GM12878 (cell line): ENCODE measurements at regions not wholly inside any gene's neighbourhood (a gene's known extent, or its start where the extent isn't known, plus 50 kb on each side); places are given as distances from the start of the nearest gene placed in this dataset.

Experiments
- ATAC-seq: fragments of 200-7000 bp; cut with Tn5 transposase; 3 replicates; pipeline ENCODE4 v1.9.1; 2020; ENCODE audit warnings: mild to moderate bottlenecking, moderate library complexity
- BruUV-seq: library from RNA; stranded (reverse); fragments of 400-500 nt; replicated peaks from 2 replicates; lab custom pipeline; 2021; lab: Mats Ljungman, UMichigan
- CTCF ChIA-PET: fragments of 300-600 bp; sonication (Branson Sonifier 250); formaldehyde crosslinking; extraction: SDS; loops from one replicate; lab custom pipeline; 2021; ENCODE audit warnings: inconsistent platforms; lab: Yijun Ruan, JAX
- POLR2A ChIA-PET: fragments of 350-600 bp; formaldehyde crosslinking; extraction: SDS; loops from one replicate; lab custom pipeline; 2021; ENCODE audit warnings: inconsistent platforms; lab: Charles Lee
- RAD21 ChIA-PET: fragments of 300-600 bp; sonication (Branson Sonifier 250); formaldehyde crosslinking; loops from one replicate; lab custom pipeline; 2023; ENCODE audit warnings: antibody characterized with exemption; ENCODE audit not compliant: unreplicated experiment; lab: Charles Lee
- SMC1A ChIA-PET: fragments of 300-600 bp; sonication (Branson Sonifier 250); formaldehyde crosslinking; loops from one replicate; lab custom pipeline; 2023; ENCODE audit not compliant: unreplicated experiment, uncharacterized antibody; lab: Charles Lee
- DNase-seq: peaks from one replicate; pipeline ENCODE4 v3.0.0-alpha.2; 2011; ENCODE audit warnings: low read depth, low spot score
- FAIRE-seq: peaks from 3 replicates; lab custom pipeline; 2011; peaks lifted over from hg19 to GRCh38; lab: Jason Lieb, UNC
- H2AFZ ChIP-seq: 2 replicates; pipeline ENCODE4 v1.6.0; 2011; ENCODE audit warnings: low read depth, low read length, control low read depth; ENCODE audit not compliant: control insufficient read depth
- H3K27ac ChIP-seq: 2 replicates; pipeline ENCODE4 v1.5.1; 2011; ENCODE audit warnings: control low read depth; ENCODE audit not compliant: control insufficient read depth, insufficient read depth
- H3K27me3 ChIP-seq, 2 experiments: replicated peaks in 1 of 2; 2 replicates each; pipeline versions ENCODE4 v1.6.0 to v1.6.1; 2011; ENCODE audit warnings: low read length in 1 of 2; ENCODE audit not compliant: control insufficient read depth in 2 of 2, insufficient read depth in 2 of 2
- H3K36me3 ChIP-seq, 2 experiments: 2 replicates each; pipeline ENCODE4 v1.5.1; 2011; ENCODE audit warnings: low read length in 1 of 2; ENCODE audit not compliant: control insufficient read depth in 2 of 2, insufficient read depth in 2 of 2
- H3K4me1 ChIP-seq: 2 replicates; pipeline ENCODE4 v1.6.1; 2011; ENCODE audit warnings: mild to moderate bottlenecking, low read length, moderate library complexity, mixed read lengths; ENCODE audit not compliant: control insufficient read depth, insufficient read depth
- H3K4me2 ChIP-seq: 2 replicates; pipeline ENCODE4 v1.6.0; 2011; ENCODE audit warnings: control low read depth; ENCODE audit not compliant: control insufficient read depth, insufficient read depth
- H3K4me3 ChIP-seq: fragments of 200-600 bp; sonication (generic); 2 replicates; pipeline ENCODE4 v1.5.1; 2016
- H3K79me2 ChIP-seq: 2 replicates; pipeline ENCODE4 v1.6.0; 2011; ENCODE audit warnings: low read length; ENCODE audit not compliant: control insufficient read depth, insufficient read depth
- H3K9ac ChIP-seq: 2 replicates; pipeline ENCODE4 v1.8.0; 2011; ENCODE audit warnings: low read length, control low read depth, mixed read lengths; ENCODE audit not compliant: control insufficient read depth, insufficient read depth
- H3K9me3 ChIP-seq: replicated peaks from 3 replicates; pipeline ENCODE4 v1.5.1; 2011; ENCODE audit warnings: mild to moderate bottlenecking, low read length; ENCODE audit not compliant: control insufficient read depth, insufficient read depth
- H4K20me1 ChIP-seq: 2 replicates; pipeline ENCODE4 v1.6.0; 2011; ENCODE audit not compliant: control insufficient read depth, insufficient read depth
- RB1 ChIP-seq: fragments of 450-650 bp; formaldehyde crosslinking; IDR thresholded peaks from 2 replicates; pipeline ENCODE4 v1.6.1; 2017; ENCODE audit warnings: mild to moderate bottlenecking, borderline replicate concordance
- TCF7 ChIP-seq: IDR thresholded peaks from 2 replicates; pipeline ENCODE4 v1.6.1; 2014; ENCODE audit warnings: antibody characterized with exemption, borderline replicate concordance
- ZBTB4 ChIP-seq: fragments of 450-650 bp; formaldehyde crosslinking; IDR thresholded peaks from 2 replicates; pipeline ENCODE4 v1.4.0; 2022; ENCODE audit warnings: mild to moderate bottlenecking, moderate library complexity
- WGBS: methylation state at CpG from one replicate; pipeline ENCODE4 v1.1.6; 2016; ENCODE audit warnings: low lambda C conversion rate; ENCODE audit not compliant: insufficient replicate concordance, insufficient coverage; ENCODE audit errors: missing lambda C conversion rate; 5-methylcytosine and 5-hydroxymethylcytosine counted together
- in situ Hi-C: fragments of 300-500 bp; cut with MboI; formaldehyde crosslinking; loops from 9 replicates; pipeline ENCODE4 v1.14.3; 2018; ENCODE audit warnings: mixed read lengths
- intact Hi-C: fragments of 100-400 bp; cut with micrococcal nuclease; formaldehyde crosslinking; loops from one replicate; pipeline ENCODE4 v1.14.2; 2022; ENCODE audit not compliant: unreplicated experiment

GRCh38 chr1:229063154-229063773 is 207.6 kb upstream of the RAB4A start:
- Histone ChIP-seq H3K9ac (no peak overlapping the region), H3K79me2 (no peaks in the 10 kb centered on the region), H4K20me1 (no peaks in the 10 kb centered on the region), H3K4me1 (no peaks in the 10 kb centered on the region), H3K27ac (no peak overlapping the region), H2AFZ (no peak overlapping the region), H3K27me3 (peaks cover 0 to 5% of the 10 kb centered on the region in 2 experiments; a peak in 2 of 4 replicates), H3K4me2 (no peak overlapping the region), H3K9me3 (no peaks in the 10 kb centered on the region), H3K4me3 (no peak overlapping the region), H3K36me3 (no peaks in the 10 kb centered on the region)
- ChIA-PET RAD21 (no interaction called here), CTCF (no interaction called here), SMC1A (no interaction called here), POLR2A (no interaction called here)
- in situ Hi-C loops (no loop called here), intact Hi-C loops (no loop called here)
- 57% methylated on average over 5 of the region's 5 CpGs for WGBS
- FAIRE-seq, result no peak
- no peak for DNase-seq
- TF ChIP-seq RB1, result no peak
- TF ChIP-seq ZBTB4 (CRISPR knock-in tag), result no peak
- no peak for TF ChIP-seq TCF7
- BruUV-seq, result no TSS peak
- ATAC-seq, result no peak
